LoVo (cell line): ENCODE measurements at regions not wholly inside any gene's neighbourhood (a gene's known extent, or its start where the extent isn't known, plus 50 kb on each side); places are given as distances from the start of the nearest gene placed in this dataset.
A peak's percentile ranks its signal among the peaks of the same experiment; 100 is the strongest.
"Not testable (repeated sequence)": the region's sequence is repeated elsewhere in the genome, so short reads cannot be mapped to it uniquely, and the experiment has no call there.

Source experiments
- DNase-seq: peaks from one replicate; pipeline ENCODE4 v3.0.0-alpha.2; 2016; ENCODE audit warnings: low spot score

- DNase-seq: no peak
Observed at GRCh38 chr13:70255406-70255991, 147.2 kb upstream of the KLHL1 start.

GRCh38 chr13:70253834-70254233 lies 145.6 kb upstream of the KLHL1 start:
- DNase-seq: no peak

GRCh38 chr13:70253411-70253810 lies 145.2 kb upstream of the KLHL1 start:
- DNase-seq: no peak

- no peak for DNase-seq
Observed at GRCh38 chr13:70249332-70250064, 141.2 kb upstream of the KLHL1 start.

GRCh38 chr13:70237131-70237530 lies 128.9 kb upstream of the KLHL1 start:
- DNase-seq: no peak

GRCh38 chr13:70235565-70235964 lies 127.3 kb upstream of the KLHL1 start:
- no peak for DNase-seq

DNA sequence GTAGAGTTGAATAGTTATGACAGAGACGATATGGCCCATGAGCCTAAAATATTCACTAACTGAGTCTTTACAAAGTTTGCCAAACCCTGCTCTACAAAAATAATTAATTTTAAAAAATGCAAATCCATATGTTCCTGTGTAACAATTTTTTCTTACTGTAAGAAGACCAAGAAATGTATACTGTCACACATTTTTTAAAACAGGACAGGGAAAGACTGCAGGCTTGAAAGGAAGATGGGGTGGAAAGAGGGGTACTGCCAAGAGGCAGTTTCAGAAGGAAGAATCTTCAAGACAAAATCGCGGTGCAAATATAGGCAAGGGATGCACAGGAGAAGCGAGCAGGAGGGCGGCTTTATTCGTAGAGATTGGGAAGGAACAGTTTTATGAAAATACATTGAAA lies 115.7 kb upstream of the KLHL1 start:
- DNase-seq: no peak

- DNase-seq: no peak
Observed at GRCh38 chr13:70222926-70223325, 114.7 kb upstream of the KLHL1 start.

DNA sequence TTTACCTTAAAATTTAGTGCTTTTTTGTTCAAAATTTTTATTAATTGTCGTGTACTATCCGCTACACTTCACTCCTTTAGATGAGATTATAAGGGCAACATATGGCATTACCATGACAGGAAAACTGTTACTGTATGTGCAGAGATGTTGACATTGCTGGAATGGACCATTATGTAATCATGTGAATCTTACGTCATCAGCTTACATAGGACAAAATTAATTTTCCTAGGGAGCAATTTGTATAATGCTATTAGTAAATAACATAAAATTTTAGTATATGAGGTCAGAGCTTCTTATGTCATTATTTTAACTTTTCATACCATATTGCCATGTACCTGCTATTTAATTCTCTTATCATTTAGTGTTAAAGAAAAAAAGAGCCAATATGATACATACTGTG lies 110.4 kb upstream of the KLHL1 start:
- no peak for DNase-seq

DNA sequence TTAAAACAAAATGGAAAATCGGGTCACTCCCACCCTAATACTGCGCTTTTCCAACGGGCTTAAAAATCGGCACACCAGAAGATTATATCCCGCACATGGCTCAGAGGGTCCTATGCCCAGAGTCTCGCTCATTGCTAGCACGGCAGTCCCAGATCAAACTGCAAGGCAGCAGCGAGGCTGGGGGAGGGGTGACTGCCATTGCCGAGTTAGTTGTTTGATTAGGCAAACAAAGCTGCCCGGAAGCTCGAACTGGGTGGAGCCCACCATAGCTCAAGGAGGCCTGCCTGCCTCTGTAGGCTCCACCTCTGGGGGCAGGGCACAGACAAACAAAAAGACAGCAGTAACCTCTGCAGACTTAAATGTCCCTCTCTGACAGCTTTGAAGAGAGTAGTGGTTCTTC lies 100.7 kb upstream of the KLHL1 start:
- DNase-seq: not testable (repeated sequence)

GRCh38 chr13:70206671-70207070 lies 98.4 kb upstream of the KLHL1 start:
- no peak for DNase-seq

- peak; percentile 19 for DNase-seq
Observed at GRCh38 chr13:70203661-70204229, 95.5 kb upstream of the KLHL1 start.

DNA sequence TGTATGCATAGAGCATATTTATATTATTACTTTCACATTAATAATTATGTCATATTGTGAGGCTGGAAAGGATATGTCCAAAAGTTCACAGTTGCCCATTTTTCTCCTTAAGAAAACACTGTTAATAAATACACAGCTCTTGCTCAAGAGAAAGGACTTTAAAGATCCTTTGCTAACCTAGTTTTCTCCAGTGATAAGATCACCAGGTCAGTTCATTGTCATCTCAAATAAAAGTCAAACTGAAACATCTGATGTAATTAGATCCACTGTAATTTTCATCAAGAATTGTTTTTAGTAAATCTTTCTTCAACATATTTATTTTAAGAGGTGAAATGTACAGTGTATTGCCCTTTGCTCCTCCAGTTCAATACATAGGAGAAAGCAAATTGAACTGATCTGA lies 82.8 kb upstream of the KLHL1 start:
- DNase-seq: no peak

DNA sequence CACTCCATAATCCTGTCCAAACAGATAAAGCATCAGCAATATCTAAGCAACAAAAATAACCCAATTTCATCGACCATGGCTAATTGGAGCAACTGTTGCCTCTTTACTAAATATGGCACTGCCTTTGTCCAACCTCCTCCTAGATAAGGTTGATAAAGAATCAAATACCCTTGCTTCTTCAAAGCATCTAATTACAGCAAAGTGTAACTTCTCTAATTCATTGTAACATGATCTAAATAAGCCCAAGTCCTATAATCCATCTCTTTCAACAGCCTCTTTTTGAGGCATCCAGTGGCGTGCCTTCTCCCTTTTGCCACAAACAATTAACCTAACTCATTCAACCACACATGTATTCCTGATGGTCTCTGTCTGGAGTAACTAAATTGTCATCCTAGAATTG lies 81.7 kb upstream of the KLHL1 start:
- no peak for DNase-seq

DNA sequence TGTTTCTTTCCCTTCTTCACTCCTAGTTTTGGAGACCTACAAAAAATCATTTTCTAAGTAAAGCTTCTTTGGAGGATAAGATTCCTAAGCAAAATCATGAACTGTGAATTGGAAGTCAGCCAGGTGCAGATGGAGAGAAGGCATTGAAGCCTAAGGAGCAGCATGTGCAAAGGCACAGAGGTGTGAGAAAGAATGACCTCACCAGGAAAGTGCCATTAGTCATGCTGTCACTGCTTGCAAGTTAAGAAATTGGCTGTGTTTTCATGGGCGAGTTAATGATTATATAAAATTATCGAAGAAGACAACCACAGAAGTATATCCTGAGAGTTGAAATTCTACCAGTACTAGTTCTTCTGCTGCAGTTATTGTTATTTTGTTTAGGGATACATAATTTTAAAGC lies 80.3 kb upstream of the KLHL1 start:
- no peak for DNase-seq

- no peak for DNase-seq
Observed at GRCh38 chr13:70183041-70183440, 74.8 kb upstream of the KLHL1 start.
